HG02852 (cell line): ENCODE measurements at regions not wholly inside any gene's neighbourhood (a gene's known extent, or its start where the extent isn't known, plus 50 kb on each side); places are given as distances from the start of the nearest gene placed in this dataset.

ENCODE experiments used
- ATAC-seq: cut with Tn5 transposase; IDR thresholded peaks from one replicate; pipeline ENCODE4 v1.9.1; 2021; ENCODE audit warnings: mild to moderate bottlenecking, moderate library complexity; ENCODE audit not compliant: unreplicated experiment

GRCh38 chr1:191134796-191135195, 657.1 kb upstream of the BRINP3 start:
- no peak for ATAC-seq

- ATAC-seq, result no peak
Observed at GRCh38 chr1:191140038-191140437, 662.4 kb upstream of the BRINP3 start.

GRCh38 chr1:191142748-191143147, 665.1 kb upstream of the BRINP3 start:
- no peak for ATAC-seq

- ATAC-seq, result no peak
Observed at GRCh38 chr1:191145834-191146233, 668.2 kb upstream of the BRINP3 start.

GRCh38 chr1:191151321-191151807, 673.7 kb upstream of the BRINP3 start:
- no peak for ATAC-seq

GRCh38 chr1:191152776-191153175, 675.1 kb upstream of the BRINP3 start:
- ATAC-seq, result no peak

DNA sequence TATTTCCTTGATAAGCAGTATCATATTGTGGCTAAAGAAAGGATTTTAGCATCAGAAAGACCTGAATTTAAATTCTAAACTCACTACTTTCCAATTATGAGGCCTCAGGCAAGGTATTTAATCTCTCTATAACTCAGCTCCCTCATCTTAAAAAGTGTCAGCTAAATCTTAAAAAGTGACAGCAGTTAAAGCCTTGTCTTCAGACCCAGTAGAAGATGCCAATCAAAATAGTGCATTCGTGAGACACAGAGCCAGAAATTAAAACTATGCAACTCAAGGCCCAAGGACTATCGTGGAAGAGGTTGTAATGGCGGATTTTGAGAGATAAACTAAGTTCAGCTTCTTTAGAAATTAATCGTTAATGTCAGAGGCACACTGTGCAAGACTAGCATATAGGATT, 677.5 kb upstream of the BRINP3 start:
- ATAC-seq, result no peak

GRCh38 chr1:191160837-191161236, 683.2 kb upstream of the BRINP3 start:
- no peak for ATAC-seq

DNA sequence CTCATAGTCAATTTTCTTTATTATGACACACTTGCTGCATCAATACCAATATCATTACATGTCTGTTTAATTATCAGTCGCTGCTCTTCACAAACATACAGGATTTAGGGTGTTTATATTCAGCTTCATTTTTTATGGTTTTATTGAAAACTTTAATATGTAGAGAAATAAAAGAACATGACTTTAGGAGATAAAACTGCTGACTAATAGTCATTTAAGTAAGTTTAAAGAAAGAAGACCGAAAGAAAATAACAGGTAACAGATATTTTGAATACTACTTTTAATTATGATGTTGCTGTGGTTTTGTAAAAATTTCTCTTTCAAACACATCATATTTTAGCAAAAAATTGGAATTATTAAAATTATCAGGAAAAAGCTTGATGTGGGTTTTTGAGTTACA, 685.1 kb upstream of the BRINP3 start:
- no peak for ATAC-seq

DNA sequence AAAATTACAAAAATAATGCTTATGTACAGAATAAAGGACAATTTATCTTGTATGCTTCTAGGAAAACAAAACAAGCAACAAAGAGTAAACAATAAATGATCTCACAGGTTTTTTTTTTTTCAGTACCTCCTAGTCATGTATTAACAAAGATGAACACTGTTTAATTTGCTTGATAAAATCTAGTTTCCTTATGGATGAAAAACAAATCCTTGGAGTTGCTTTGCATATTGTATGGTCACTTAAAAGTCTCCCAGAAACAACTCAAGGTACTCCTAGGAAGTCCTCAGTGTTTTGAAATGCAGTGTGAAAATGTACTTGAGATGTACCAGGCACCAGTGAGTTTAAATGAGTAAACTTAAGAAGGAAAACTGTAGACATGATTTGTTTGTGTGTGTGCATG, 686.0 kb upstream of the BRINP3 start:
- ATAC-seq, result no peak

DNA sequence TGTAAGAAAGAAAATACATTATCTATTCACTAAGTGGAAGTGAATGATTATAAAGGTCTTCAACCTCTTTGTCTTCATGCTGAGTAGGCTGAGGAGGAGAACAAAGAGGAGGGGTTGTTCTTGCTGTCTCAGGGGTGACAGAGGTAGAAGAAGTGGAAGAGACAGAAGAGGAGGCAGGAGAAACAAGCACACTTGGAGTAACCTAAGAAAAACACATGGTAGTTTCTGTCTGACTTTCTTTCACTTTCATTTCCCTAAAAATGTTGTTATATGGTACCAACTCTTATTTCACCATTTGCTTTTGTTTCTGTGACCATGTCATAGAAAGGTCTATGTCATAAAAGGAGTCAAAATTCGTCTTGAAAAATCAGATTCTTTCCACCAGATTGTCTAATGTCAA, 696.6 kb upstream of the BRINP3 start:
- peak; percentile 99 for ATAC-seq

DNA sequence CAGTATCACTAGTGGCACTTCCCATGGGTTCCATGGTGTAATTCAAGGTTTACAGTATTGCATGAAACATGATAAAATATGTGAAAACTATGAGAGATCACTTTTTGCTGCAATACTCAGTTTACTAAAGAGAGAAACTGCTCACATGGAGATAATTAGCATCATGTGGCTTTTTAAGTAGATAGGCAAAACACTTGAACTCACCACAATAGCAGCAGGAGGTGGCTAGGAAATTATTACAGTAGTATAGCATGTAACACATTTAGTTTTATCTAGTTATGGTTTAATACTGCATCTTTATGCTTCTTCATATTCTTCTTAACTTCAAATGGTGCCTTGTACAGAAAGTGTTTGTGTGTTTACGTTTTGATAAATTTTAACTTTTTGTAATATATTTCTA, 698.5 kb upstream of the BRINP3 start:
- ATAC-seq, result no peak

DNA sequence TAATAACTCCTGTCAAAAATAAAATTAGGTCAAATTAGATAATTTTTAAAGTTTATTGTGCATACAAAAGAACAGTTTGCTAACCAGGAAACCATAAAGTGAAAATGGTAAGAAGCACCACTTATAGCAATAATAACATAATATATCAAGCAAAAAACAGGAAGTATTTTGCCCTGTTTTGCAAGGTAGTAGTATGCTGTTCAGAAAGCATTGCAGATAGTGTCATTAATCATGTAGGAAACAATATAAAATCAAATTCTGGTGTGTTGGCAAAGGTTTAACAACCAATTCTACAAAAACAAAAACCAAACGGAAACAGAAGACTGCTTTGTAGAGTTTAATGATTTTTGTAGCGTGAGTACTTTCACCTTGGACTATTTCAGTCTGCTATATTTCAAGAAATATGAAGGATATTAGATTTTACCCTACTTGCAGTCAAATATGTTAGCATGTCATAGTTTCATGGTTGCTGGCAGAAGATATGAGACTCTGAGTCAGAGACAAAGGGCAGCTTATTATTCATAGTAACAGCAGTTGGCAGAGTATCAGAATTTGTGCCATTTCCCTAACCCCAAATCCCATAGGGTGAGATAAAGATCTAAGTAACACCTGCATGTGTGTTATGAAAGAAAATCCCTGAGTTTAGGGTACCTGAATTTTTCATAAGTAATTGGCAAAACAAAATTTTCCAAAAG, 729.0 kb upstream of the BRINP3 start:
- ATAC-seq, result no peak

DNA sequence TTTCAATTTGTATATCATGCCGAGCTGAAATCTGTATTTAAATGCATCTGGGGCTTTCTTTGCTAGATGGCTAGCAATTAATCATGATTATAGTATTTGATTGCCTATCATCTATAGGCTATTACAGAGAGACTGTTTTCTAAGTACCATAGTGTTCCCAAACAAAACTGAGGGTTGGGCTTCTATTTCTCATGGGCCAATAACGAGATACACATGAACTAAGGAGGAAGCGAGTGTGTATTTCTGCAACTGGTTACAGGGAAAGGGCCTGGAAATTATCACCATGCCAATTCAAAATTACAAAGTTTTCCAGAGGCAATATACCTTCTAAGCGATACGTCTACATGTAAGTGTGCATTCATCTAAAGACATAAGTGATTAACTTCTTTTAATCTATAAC, 744.5 kb upstream of the BRINP3 start:
- ATAC-seq, result no peak

GRCh38 chr1:191240925-191241324, 763.3 kb upstream of the BRINP3 start:
- no peak for ATAC-seq

DNA sequence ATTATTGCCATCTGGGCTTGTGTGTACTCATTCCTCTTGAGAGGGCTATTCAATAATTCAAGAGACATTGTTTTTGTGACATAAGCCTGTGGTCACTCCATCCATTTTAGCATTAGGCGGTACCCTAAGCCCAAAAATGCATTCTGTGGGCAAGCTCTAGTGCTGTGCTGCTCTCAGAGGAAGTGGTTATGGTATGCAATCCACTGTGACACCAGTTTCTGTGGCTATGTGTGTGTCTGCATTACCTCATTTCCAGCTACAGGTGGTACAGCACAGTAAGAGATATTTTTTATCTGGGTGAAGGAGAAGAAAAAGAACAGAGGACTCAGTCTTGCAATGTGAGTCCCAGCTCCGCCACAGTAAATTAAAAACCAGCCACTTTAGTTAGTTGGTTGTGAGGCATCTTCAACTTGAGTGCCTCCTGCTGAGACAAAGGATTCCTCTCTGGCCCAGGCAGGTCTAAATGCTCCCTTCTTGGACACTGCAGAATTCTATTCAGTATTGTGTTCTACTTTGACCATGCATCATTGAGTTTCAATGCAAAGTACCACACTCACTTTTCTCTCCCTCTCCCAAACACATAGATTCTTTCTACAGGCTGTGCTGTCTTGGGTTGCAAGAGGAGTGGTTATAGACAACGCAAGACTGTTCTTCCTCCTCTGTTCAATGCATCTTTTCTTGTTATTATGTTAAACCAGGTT, 777.8 kb upstream of the BRINP3 start:
- no peak for ATAC-seq

- ATAC-seq, result no peak
Observed at GRCh38 chr1:191256917-191257316, 779.3 kb upstream of the BRINP3 start.

- ATAC-seq, result no peak
Observed at GRCh38 chr1:191260056-191260455, 782.4 kb upstream of the BRINP3 start.

- no peak for ATAC-seq
Observed at GRCh38 chr1:191261111-191261510, 783.4 kb upstream of the BRINP3 start.

- ATAC-seq, result no peak
Observed at GRCh38 chr1:191279266-191279800, 801.7 kb upstream of the BRINP3 start.

DNA sequence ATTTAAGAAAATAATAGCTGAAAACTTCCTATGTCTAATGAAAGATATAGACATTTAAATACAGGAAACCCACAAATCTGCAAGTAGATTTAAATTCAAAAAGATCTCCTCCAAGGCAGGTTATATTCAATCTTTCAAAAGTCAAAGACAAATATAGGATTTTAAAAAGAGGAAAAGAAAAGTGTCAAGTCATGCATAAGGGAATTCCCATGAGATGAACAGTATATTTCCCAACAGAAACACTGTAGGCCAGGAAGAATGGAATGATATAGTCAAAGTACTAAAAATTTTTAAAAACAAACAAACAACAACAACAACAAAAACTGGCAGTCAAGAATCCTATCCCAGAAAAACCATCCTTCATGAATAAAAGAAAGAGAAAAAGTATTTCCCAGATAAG, 806.5 kb upstream of the BRINP3 start:
- no peak for ATAC-seq

- no peak for ATAC-seq
Observed at GRCh38 chr1:191290441-191290840, 812.8 kb upstream of the BRINP3 start.
